DND-41 (cell line): ENCODE measurements at regions not wholly inside any gene's neighbourhood (a gene's known extent, or its start where the extent isn't known, plus 50 kb on each side); places are given as distances from the start of the nearest gene placed in this dataset.

Source experiments
- ATAC-seq: fragments of 200-7000 bp; cut with Tn5 transposase; 3 replicates; pipeline ENCODE4 v1.9.1; 2021; ENCODE audit warnings: low read depth; ENCODE audit not compliant: insufficient read depth
- DNase-seq: peaks from one replicate; pipeline ENCODE4 v3.0.0-alpha.2; 2020
- H2AFZ ChIP-seq: 2 replicates; pipeline ENCODE4 v1.6.0; 2012; ENCODE audit warnings: low read depth, low read length
- H3K27ac ChIP-seq: 2 replicates; pipeline ENCODE4 v1.5.1; 2012; ENCODE audit warnings: low read length, inconsistent platforms
- H3K27me3 ChIP-seq: fragments of 200-600 bp; sonication (generic); 2 replicates; pipeline ENCODE4 v1.6.0; 2012; ENCODE audit warnings: low read length, mild to moderate bottlenecking, inconsistent platforms; ENCODE audit not compliant: insufficient read depth, poor library complexity
- H3K36me3 ChIP-seq: 2 replicates; pipeline ENCODE4 v1.5.1; 2012; ENCODE audit warnings: low read length, inconsistent platforms; ENCODE audit not compliant: insufficient read depth
- H3K4me1 ChIP-seq: 2 replicates; pipeline ENCODE4 v1.5.1; 2012; ENCODE audit warnings: mild to moderate bottlenecking, low read length; ENCODE audit not compliant: insufficient read depth
- H3K4me2 ChIP-seq: 2 replicates; pipeline ENCODE4 v1.6.0; 2012; ENCODE audit warnings: mild to moderate bottlenecking, moderate library complexity, low read length, inconsistent platforms; ENCODE audit not compliant: insufficient read depth
- H3K4me3 ChIP-seq, 2 experiments: fragments of 200-600 bp in 1 of 2; shearing (Covaris generic) in 1 of 2; 2 replicates each; pipeline ENCODE4 v1.5.1; 2012 to 2016; ENCODE audit warnings: inconsistent platforms in 2 of 2, low read length in 2 of 2, mild to moderate bottlenecking in 2 of 2, low read depth in 1 of 2, moderate library complexity in 1 of 2
- H3K79me2 ChIP-seq: 2 replicates; pipeline ENCODE4 v1.6.0; 2012; ENCODE audit warnings: low read length, inconsistent platforms; ENCODE audit not compliant: insufficient read depth
- H3K9ac ChIP-seq: 2 replicates; pipeline ENCODE4 v1.6.0; 2012; ENCODE audit warnings: low read depth, mild to moderate bottlenecking, inconsistent platforms, low read length, moderate library complexity
- H3K9me3 ChIP-seq: 2 replicates; pipeline ENCODE4 v1.5.1; 2012; ENCODE audit warnings: low read length, moderate library complexity, mild to moderate bottlenecking, inconsistent platforms; ENCODE audit not compliant: insufficient read depth, severe bottlenecking
- H4K20me1 ChIP-seq: 2 replicates; pipeline ENCODE4 v1.6.0; 2012; ENCODE audit warnings: low read length; ENCODE audit not compliant: insufficient read depth
- CTCF ChIP-seq: IDR thresholded peaks from 2 replicates; pipeline ENCODE4 v1.5.1; 2012; ENCODE audit warnings: borderline replicate concordance, low read length, moderate library complexity, mild to moderate bottlenecking; ENCODE audit not compliant: poor library complexity, severe bottlenecking; ENCODE audit errors: extremely low read depth
- EZH2 ChIP-seq: IDR thresholded peaks from 3 replicates; pipeline ENCODE4 v1.6.1; 2012; ENCODE audit warnings: borderline replicate concordance, low read depth, mild to moderate bottlenecking, moderate library complexity, low read length, inconsistent platforms; ENCODE audit not compliant: severe bottlenecking

- ATAC-seq, result no peak
- H3K4me3 ChIP-seq, result no peak overlapping the region
- H3K27me3 ChIP-seq, result no peaks in the 10 kb centered on the region
- H3K27ac ChIP-seq, result no peak overlapping the region
- H2AFZ ChIP-seq, result no peak overlapping the region
- H4K20me1 ChIP-seq, result no peaks in the 10 kb centered on the region
- no peaks in the 10 kb centered on the region for H3K4me1 ChIP-seq
- H3K9me3 ChIP-seq, result no peaks in the 10 kb centered on the region
- H3K79me2 ChIP-seq, result no peaks in the 10 kb centered on the region
- no peaks in the 10 kb centered on the region for H3K36me3 ChIP-seq
- no peak overlapping the region for H3K9ac ChIP-seq
- H3K4me2 ChIP-seq, result no peak overlapping the region
- DNase-seq, result no peak
- no peak for TF ChIP-seq EZH2
- no peak for TF ChIP-seq CTCF
Observed at GRCh38 chr9:78985084-78985738, 586.6 kb upstream of the TLE4 start.

GRCh38 chr9:78986446-78986845 lies 585.3 kb upstream of the TLE4 start:
- Histone ChIP-seq H3K27ac (no peak overlapping the region), H3K27me3 (no peaks in the 10 kb centered on the region)
- DNase-seq, result no peak

GRCh38 chr9:78989031-78989658 lies 582.6 kb upstream of the TLE4 start:
- H3K9ac ChIP-seq, result no peak overlapping the region
- H3K27ac ChIP-seq, result no peak overlapping the region
- no peaks in the 10 kb centered on the region for H3K27me3 ChIP-seq
- DNase-seq (no peak), ATAC-seq (no peak)
- TF ChIP-seq CTCF, result no peak
- no peak for TF ChIP-seq EZH2
- H3K36me3 ChIP-seq, result no peaks in the 10 kb centered on the region
- H4K20me1 ChIP-seq, result no peaks in the 10 kb centered on the region
- H3K79me2 ChIP-seq, result no peaks in the 10 kb centered on the region
- no peaks in the 10 kb centered on the region for H3K4me1 ChIP-seq
- H3K4me2 ChIP-seq, result no peak overlapping the region
- no peaks in the 10 kb centered on the region for H3K9me3 ChIP-seq
- no peak overlapping the region for H2AFZ ChIP-seq
- no peak overlapping the region for H3K4me3 ChIP-seq

More at GRCh38 chr9:78986446-78986845, 585.3 kb upstream of the TLE4 start:
- Histone ChIP-seq H3K36me3 (no peaks in the 10 kb centered on the region), H4K20me1 (no peaks in the 10 kb centered on the region), H3K4me1 (no peaks in the 10 kb centered on the region), H3K9ac (no peak overlapping the region), H3K4me3 (no peak overlapping the region), H3K9me3 (no peaks in the 10 kb centered on the region), H2AFZ (no peak overlapping the region), H3K4me2 (no peak overlapping the region), H3K79me2 (no peaks in the 10 kb centered on the region)
- no peak for ATAC-seq
- TF ChIP-seq EZH2 (no peak), CTCF (no peak)
